ENCODE measurements at regions not wholly inside any gene's neighbourhood (a gene's known extent, or its start where the extent isn't known, plus 50 kb on each side); places are given as distances from the start of the nearest gene placed in this dataset.

GRCh38 chr3:16793321-16793720 lies 91.4 kb upstream of the PLCL2 start:
- TF ChIP-seq POLR2A (IDR thresholded peaks at IDR 0.05; ENCODE audit: low read length) (no peak), GATA1 (IDR thresholded peaks at IDR 0.05; ENCODE audit: low read depth, low read length) (no peak)

All from erythroblast (primary cell).